Epithelial cell of esophagus (primary cell): ENCODE measurements at regions not wholly inside any gene's neighbourhood (a gene's known extent, or its start where the extent isn't known, plus 50 kb on each side); places are given as distances from the start of the nearest gene placed in this dataset.
"Not testable (repeated sequence)": the region's sequence is repeated elsewhere in the genome, so short reads cannot be mapped to it uniquely, and the experiment has no call there.

Source experiments
- DNase-seq: peaks from one replicate; pipeline ENCODE4 v3.0.0; 2010; ENCODE audit warnings: low read depth
- H3K4me3 ChIP-seq: 2 replicates; pipeline ENCODE4 v1.5.1; 2011; ENCODE audit warnings: mild to moderate bottlenecking, low read length, control low read depth
- CTCF ChIP-seq: IDR thresholded peaks from 2 replicates; pipeline ENCODE4 v1.5.1; 2011; ENCODE audit warnings: low read depth, mild to moderate bottlenecking, low read length, control low read depth, inconsistent platforms; ENCODE audit not compliant: insufficient read depth; ENCODE audit errors: missing control alignments

GRCh38 chr9:87359958-87360601 lies 137.6 kb upstream of the DAPK1 start:
- DNase-seq = no peak
- no peak for TF ChIP-seq CTCF
- no peak overlapping the region for H3K4me3 ChIP-seq

GRCh38 chr9:87370049-87370685 lies 127.5 kb upstream of the DAPK1 start:
- TF ChIP-seq CTCF = no peak
- DNase-seq = no peak
- no peak overlapping the region for H3K4me3 ChIP-seq

GRCh38 chr9:87371795-87372355 lies 125.8 kb upstream of the DAPK1 start:
- H3K4me3 ChIP-seq = no peak overlapping the region

GRCh38 chr9:87372356-87372851 lies 125.3 kb upstream of the DAPK1 start:
- no peak for TF ChIP-seq CTCF
- H3K4me3 ChIP-seq = no peak overlapping the region
- no peak for DNase-seq

More at GRCh38 chr9:87371795-87372355, 125.8 kb upstream of the DAPK1 start:
- no peak for DNase-seq
- TF ChIP-seq CTCF = no peak

- H3K4me3 ChIP-seq = not testable (repeated sequence)
- peak; percentile 37 for TF ChIP-seq CTCF
- DNase-seq = peak; percentile 84
Measured at GRCh38 chr9:87374023-87374919, 123.4 kb upstream of the DAPK1 start.

GRCh38 chr9:87375397-87376073 lies 122.1 kb upstream of the DAPK1 start:
- DNase-seq = peak; percentile 68
- no peak overlapping the region for H3K4me3 ChIP-seq
- no peak for TF ChIP-seq CTCF
